Esophagus muscularis mucosa (tissue), 3 donors: ENCODE measurements at regions not wholly inside any gene's neighbourhood (a gene's known extent, or its start where the extent isn't known, plus 50 kb on each side); places are given as distances from the start of the nearest gene placed in this dataset.

Experiments used
- POLR2A ChIP-seq: fragments of 450-650 bp; IDR thresholded peaks from one replicate; pipeline ENCODE4 v1.6.1; 2017; ENCODE audit warnings: antibody characterized with exemption, moderate library complexity, mild to moderate bottlenecking, low read depth
- TF ChIP-seq, protein P1 (sequence below), 3 experiments: fragments of 200-600 bp in 2 of 3; fragments of 450-650 bp in 1 of 3; sonication (generic) in 2 of 3; IDR thresholded peaks; one replicate each; pipeline ENCODE4 v1.5.1; 2017 to 2019; ENCODE audit warnings: antibody characterized with exemption in 3 of 3, mild to moderate bottlenecking in 2 of 3, moderate library complexity in 1 of 3

DNA sequence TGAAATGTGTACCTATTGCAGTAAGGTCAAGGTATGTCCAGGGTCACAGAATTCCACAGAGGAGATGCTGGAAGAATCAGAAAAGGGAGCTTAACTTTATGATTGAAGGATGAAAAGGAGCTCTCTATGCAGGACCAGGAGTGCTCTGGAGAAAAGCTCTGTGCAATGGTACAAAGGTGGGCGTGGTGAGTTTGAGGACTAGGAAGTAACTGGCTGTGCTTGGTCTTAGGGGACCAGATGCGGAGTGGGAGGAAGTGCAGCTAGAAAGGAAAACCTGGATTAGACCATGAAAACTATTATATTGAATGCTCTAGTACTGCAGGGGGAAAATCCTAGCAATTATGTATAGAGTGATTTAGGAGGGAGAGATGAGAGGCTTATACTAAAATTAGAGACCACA is 56.8 kb downstream of the BTG1 start:
- no peak for TF ChIP-seq POLR2A
- TF ChIP-seq, protein P1, sequence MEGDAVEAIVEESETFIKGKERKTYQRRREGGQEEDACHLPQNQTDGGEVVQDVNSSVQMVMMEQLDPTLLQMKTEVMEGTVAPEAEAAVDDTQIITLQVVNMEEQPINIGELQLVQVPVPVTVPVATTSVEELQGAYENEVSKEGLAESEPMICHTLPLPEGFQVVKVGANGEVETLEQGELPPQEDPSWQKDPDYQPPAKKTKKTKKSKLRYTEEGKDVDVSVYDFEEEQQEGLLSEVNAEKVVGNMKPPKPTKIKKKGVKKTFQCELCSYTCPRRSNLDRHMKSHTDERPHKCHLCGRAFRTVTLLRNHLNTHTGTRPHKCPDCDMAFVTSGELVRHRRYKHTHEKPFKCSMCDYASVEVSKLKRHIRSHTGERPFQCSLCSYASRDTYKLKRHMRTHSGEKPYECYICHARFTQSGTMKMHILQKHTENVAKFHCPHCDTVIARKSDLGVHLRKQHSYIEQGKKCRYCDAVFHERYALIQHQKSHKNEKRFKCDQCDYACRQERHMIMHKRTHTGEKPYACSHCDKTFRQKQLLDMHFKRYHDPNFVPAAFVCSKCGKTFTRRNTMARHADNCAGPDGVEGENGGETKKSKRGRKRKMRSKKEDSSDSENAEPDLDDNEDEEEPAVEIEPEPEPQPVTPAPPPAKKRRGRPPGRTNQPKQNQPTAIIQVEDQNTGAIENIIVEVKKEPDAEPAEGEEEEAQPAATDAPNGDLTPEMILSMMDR (IDR thresholded peaks at IDR 0.05) = no peak
